CD4-positive, alpha-beta T cell (primary cell): ENCODE measurements at regions not wholly inside any gene's neighbourhood (a gene's known extent, or its start where the extent isn't known, plus 50 kb on each side); places are given as distances from the start of the nearest gene placed in this dataset.

Experiments
- ATAC-seq: fragments of 200-7000 bp; cut with Tn5 transposase; one replicate; pipeline ENCODE4 v1.10.0; 2022; ENCODE audit warnings: mild to moderate bottlenecking; ENCODE audit not compliant: poor library complexity
- CTCF ChIA-PET: fragments of 350-600 bp; sonication (Branson Sonifier 250); formaldehyde crosslinking; loops from one replicate; lab custom pipeline; 2021; ENCODE audit warnings: antibody characterized with exemption, inconsistent platforms; lab: Charles Lee
- POLR2A ChIA-PET: fragments of 350-600 bp; sonication (Branson Sonifier 250); formaldehyde crosslinking; loops from one replicate; lab custom pipeline; 2021; ENCODE audit warnings: antibody characterized with exemption, inconsistent platforms; lab: Charles Lee
- DNase-seq, 14 experiments: peaks; one replicate each; pipeline ENCODE4 v3.0.0-alpha.2; 2013 to 2020; ENCODE audit warnings: mixed read lengths in 2 of 14
- H3K27ac ChIP-seq, 2 donors: one replicate each; pipeline versions ENCODE4 v1.5.1 to v1.7.0; 2013; ENCODE audit warnings: low read length in 2 of 2, low read depth in 1 of 2, mild to moderate bottlenecking in 1 of 2
- H3K27me3 ChIP-seq, 2 experiments: 1 replicate in 1 of 2; 2 replicates in 1 of 2; pipeline versions ENCODE4 v1.6.1 to v1.7.0; 2013; ENCODE audit warnings: low read length in 2 of 2, control low read depth in 1 of 2, mild to moderate bottlenecking in 1 of 2, moderate library complexity in 1 of 2; ENCODE audit not compliant: insufficient read depth in 2 of 2, control insufficient read depth in 1 of 2
- H3K36me3 ChIP-seq: one replicate; pipeline ENCODE4 v1.6.1; 2013; ENCODE audit warnings: low read length, control low read depth; ENCODE audit not compliant: insufficient read depth
- H3K4me1 ChIP-seq: one replicate; pipeline ENCODE4 v1.6.1; 2013; ENCODE audit warnings: low read length, control low read depth; ENCODE audit not compliant: insufficient read depth
- H3K4me3 ChIP-seq: one replicate; pipeline ENCODE4 v1.5.1; 2013; ENCODE audit warnings: mild to moderate bottlenecking, low read length, moderate library complexity
- H3K9me3 ChIP-seq, 2 experiments: 1 replicate in 1 of 2; 2 replicates in 1 of 2; pipeline versions ENCODE4 v1.6.1 to v1.7.0; 2013; ENCODE audit warnings: low read length in 2 of 2, mild to moderate bottlenecking in 2 of 2, control low read depth in 1 of 2, moderate library complexity in 1 of 2; ENCODE audit not compliant: control insufficient read depth in 1 of 2, insufficient read depth in 1 of 2
- H3K27ac Mint-ChIP-seq: one replicate; pipeline ENCODE4 v1.8.0; 2020; ENCODE audit warnings: mixed read lengths
- H3K27me3 Mint-ChIP-seq: one replicate; pipeline ENCODE4 v1.8.0; 2021; ENCODE audit warnings: mixed read lengths
- H3K36me3 Mint-ChIP-seq: one replicate; pipeline ENCODE4 v1.8.0; 2021; ENCODE audit warnings: low read depth, mixed read lengths
- H3K4me1 Mint-ChIP-seq: one replicate; pipeline ENCODE4 v1.8.0; 2021; ENCODE audit warnings: low read depth, mixed read lengths
- H3K4me3 Mint-ChIP-seq: one replicate; pipeline ENCODE4 v1.8.0; 2020; ENCODE audit warnings: mild to moderate bottlenecking, mixed read lengths
- H3K9me3 Mint-ChIP-seq: one replicate; pipeline ENCODE4 v1.8.0; 2020; ENCODE audit warnings: mixed read lengths
- intact Hi-C, 2 experiments: fragments of 100-400 bp; cut with DNase I in 1 of 2; cut with micrococcal nuclease in 1 of 2; formaldehyde crosslinking; loops; one replicate each; pipeline versions ENCODE4 v1.15.1 to v1.9.0; 2023 to 2025; cut with DNase I, micrococcal nuclease
- TF ChIP-seq, protein P1 (sequence below): fragments of 200-600 bp; IDR thresholded peaks from one replicate; pipeline ENCODE4 v1.8.0; 2022; ENCODE audit warnings: antibody characterized with exemption, mild to moderate bottlenecking

DNA sequence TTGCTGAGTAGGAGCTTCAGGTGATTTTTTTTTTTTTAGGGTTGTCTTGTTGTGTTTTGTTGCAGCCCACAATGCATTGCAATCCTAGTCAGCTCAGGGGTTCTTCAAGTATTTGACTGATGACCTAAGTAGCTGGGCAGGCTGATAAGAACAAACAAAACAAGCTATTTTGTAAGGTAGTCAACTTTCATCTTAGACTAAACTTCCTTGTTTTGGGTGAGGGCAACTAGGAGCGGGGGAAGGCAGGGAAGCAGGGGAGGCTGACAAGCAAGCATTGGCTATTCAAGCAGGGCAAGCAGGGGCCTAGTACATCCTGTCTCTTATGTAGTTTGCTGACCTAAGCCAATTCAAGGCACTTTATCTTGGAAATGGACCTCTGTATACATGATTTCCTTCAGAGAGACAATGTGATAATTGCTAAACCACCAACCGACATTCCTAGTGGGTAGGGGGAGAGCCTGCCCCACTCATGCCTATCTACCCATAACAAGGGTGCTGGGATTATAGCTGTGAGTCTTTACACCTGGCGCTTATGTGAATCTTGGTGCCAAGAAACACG lies 163.3 kb upstream of the PRKCQ start:
- H3K4me3 ChIP-seq, result no peak overlapping the region
- Mint-ChIP-seq H3K36me3 (no peaks in the 10 kb centered on the region), H3K27ac (no peak overlapping the region), H3K4me1 (no peaks in the 10 kb centered on the region), H3K4me3 (no peak overlapping the region), H3K9me3 (no peaks in the 10 kb centered on the region), H3K27me3 (peaks cover 32% of the 10 kb centered on the region)
- peaks cover 8% of the 10 kb centered on the region in 2 experiments for H3K27me3 ChIP-seq
- ChIA-PET POLR2A (no interaction called here), CTCF (no interaction called here)
- TF ChIP-seq, protein P1, sequence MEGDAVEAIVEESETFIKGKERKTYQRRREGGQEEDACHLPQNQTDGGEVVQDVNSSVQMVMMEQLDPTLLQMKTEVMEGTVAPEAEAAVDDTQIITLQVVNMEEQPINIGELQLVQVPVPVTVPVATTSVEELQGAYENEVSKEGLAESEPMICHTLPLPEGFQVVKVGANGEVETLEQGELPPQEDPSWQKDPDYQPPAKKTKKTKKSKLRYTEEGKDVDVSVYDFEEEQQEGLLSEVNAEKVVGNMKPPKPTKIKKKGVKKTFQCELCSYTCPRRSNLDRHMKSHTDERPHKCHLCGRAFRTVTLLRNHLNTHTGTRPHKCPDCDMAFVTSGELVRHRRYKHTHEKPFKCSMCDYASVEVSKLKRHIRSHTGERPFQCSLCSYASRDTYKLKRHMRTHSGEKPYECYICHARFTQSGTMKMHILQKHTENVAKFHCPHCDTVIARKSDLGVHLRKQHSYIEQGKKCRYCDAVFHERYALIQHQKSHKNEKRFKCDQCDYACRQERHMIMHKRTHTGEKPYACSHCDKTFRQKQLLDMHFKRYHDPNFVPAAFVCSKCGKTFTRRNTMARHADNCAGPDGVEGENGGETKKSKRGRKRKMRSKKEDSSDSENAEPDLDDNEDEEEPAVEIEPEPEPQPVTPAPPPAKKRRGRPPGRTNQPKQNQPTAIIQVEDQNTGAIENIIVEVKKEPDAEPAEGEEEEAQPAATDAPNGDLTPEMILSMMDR, result no peak
- intact Hi-C loops, result no loop called here
- H3K27ac ChIP-seq, result no peak overlapping the region
- no peaks in the 10 kb centered on the region for H3K36me3 ChIP-seq
- ATAC-seq (no peak), DNase-seq (no peak)
- H3K9me3 ChIP-seq, result no peaks in the 10 kb centered on the region
- H3K4me1 ChIP-seq, result no peaks in the 10 kb centered on the region

DNA sequence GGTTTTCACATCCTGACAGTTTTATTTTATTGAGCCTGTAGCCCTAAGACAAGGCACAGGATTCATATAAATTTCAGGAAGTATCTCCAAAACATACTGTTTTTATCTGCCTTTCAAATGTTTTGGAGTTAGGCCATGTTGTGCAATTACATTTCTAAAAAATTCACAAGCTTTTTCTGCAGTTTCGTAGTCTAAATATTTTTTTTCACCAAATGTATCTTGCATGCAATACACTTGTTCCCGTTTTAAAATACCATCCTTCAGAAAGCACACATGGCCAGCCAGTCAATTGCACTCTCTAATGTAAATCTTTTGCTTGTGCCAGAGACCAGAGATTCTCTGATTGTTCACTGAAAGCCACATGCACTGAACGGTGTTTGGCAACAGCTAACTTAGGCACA lies 161.5 kb upstream of the PRKCQ start:
- no peaks in the 10 kb centered on the region for H3K9me3 Mint-ChIP-seq

DNA sequence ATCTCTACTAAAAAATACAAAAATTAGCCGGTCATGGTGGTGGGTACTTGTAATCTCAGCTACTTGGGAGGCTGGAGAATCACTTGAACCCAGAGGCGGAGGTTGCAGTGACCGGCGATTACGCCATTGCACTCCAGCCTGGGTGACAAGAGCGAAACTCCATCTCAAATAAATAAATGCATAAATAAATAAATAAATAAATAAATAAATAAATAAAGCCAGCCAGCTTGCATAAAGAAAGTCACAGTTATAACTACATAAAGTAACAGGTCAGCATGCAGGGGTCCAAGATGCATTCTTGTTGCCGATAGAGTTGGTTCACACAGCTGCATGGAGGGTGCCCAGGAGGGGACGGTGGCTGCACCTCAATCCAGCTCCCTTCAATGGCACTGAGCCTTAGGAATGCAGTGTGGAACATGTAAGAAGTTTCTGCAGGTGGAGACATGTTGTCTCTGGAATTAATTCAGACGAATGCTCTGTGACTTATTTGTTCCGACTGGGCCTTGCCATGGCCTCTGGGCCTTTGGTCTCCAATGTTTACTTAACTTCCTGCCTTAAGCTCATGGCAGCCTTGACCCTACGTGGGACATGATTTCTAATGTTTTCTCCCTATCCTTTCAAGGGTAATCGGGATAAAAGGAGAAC lies 159.6 kb upstream of the PRKCQ start:
- Mint-ChIP-seq H3K9me3 (no peaks in the 10 kb centered on the region), H3K27me3 (peaks cover 55% of the 10 kb centered on the region), H3K4me1 (no peaks in the 10 kb centered on the region), H3K4me3 (no peak overlapping the region), H3K36me3 (no peaks in the 10 kb centered on the region), H3K27ac (no peak overlapping the region)
- Histone ChIP-seq H3K36me3 (no peaks in the 10 kb centered on the region), H3K4me3 (no peak overlapping the region), H3K9me3 (no peaks in the 10 kb centered on the region), H3K27ac (no peak overlapping the region), H3K4me1 (no peaks in the 10 kb centered on the region), H3K27me3 (peaks cover 14 to 21% of the 10 kb centered on the region in 2 experiments)
- intact Hi-C loops, result no loop called here
- ChIA-PET CTCF (no interaction called here), POLR2A (no interaction called here)
- no peak for DNase-seq
- no peak for ATAC-seq
- TF ChIP-seq, protein P1, result no peak

More for the DNA sequence above, 161.5 kb upstream of the PRKCQ start:
- no peaks in the 10 kb centered on the region for H3K9me3 ChIP-seq
- H3K4me1 ChIP-seq, result no peaks in the 10 kb centered on the region
- H3K36me3 ChIP-seq, result no peaks in the 10 kb centered on the region
- Mint-ChIP-seq H3K27me3 (peaks cover 43% of the 10 kb centered on the region), H3K36me3 (no peaks in the 10 kb centered on the region), H3K4me3 (no peak overlapping the region), H3K27ac (no peak overlapping the region), H3K4me1 (no peaks in the 10 kb centered on the region)
- no peak overlapping the region for H3K4me3 ChIP-seq
- POLR2A ChIA-PET, result no interaction called here
- no peak overlapping the region for H3K27ac ChIP-seq
- TF ChIP-seq, protein P1, result no peak
- CTCF ChIA-PET, result interaction anchor here (1.0 kb wide), 1 partner anchor 10 kb away, joined by 3 read pairs; no protein-coding TSS in a partner anchor
- ATAC-seq (no peak), DNase-seq (no peak)
- intact Hi-C loops, result no loop called here
- peaks cover 11 to 14% of the 10 kb centered on the region in 2 experiments for H3K27me3 ChIP-seq
